ENCODE measurements at regions not wholly inside any gene's neighbourhood (a gene's known extent, or its start where the extent isn't known, plus 50 kb on each side); places are given as distances from the start of the nearest gene placed in this dataset.
"Not testable (repeated sequence)": the region's sequence is repeated elsewhere in the genome, so short reads cannot be mapped to it uniquely, and the experiment has no call there.

GRCh38 chr1:218494449-218494852, 149.3 kb downstream of the TGFB2 start:
- no peak for DNase-seq

DNA sequence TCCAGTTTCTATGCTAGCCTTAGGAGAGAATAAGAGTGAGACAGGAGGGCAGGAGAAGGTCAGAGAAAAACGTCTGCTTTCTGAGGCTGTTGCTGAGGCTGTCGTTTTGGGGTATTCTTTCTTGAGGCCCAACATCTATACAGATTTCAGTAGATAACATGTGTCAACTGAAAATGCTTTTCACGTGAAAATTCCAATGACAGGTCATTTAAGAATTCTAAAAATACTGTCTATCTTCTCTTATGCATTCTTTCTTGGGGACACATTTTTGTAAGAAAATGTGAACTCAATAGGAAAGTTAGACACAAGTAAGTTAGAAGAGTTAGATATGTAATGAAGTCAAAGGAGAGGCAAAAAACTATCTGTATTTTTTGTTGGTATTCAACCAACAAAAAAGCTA, 150.8 kb downstream of the TGFB2 start:
- no peak for DNase-seq

- DNase-seq = no peak
Observed at GRCh38 chr1:218496561-218496960, 151.4 kb downstream of the TGFB2 start.

DNA sequence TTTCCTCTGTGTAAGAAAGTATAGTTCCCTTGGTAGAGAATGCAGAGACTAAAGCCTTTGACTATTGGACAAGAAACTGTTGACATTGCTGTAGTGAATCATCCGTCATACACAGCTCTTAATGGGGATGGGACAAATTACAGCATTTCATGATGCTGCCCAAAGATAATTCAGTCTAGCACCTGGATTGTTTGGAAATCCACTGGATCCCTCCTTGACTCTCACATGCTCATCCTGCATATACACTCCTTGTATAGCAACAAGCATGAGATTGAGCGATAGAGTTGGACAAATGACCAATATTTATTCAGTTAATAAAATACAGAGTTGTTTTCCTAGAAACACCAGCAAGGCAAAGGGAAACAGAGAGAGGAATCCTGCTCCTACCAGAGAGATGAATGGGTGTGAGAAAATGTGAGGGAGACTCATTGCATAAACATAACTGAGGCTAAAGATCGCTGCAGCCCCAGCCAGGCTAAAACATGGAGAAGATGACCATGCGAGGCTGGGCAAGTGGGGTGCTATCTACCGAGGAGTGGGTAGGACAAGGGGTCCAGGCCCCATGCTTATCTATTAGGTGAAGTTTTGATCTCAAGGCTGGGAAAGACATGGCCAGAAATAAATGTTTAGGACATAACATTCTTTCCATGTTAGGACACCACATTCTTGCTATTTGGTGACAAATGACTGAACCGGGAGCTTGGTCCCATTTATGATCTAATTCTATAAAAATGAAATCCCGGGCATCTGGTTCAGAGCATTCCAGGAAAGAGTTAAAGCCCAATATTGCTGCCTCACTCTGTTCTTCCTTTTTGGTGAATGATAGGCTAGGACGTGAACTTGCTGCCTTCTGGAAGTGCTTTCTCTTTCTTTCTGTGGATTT, 153.2 kb downstream of the TGFB2 start:
- no peak for DNase-seq

GRCh38 chr1:218499011-218499691, 154.0 kb downstream of the TGFB2 start:
- no peak for DNase-seq

GRCh38 chr1:218499911-218500310, 154.8 kb downstream of the TGFB2 start:
- DNase-seq = no peak

- DNase-seq = no peak
Observed at GRCh38 chr1:218501161-218501560, 156.0 kb downstream of the TGFB2 start.

- DNase-seq = no peak
Observed at GRCh38 chr1:218502383-218502782, 157.2 kb downstream of the TGFB2 start.

- DNase-seq = no peak
Observed at GRCh38 chr1:218503102-218503501, 158.0 kb downstream of the TGFB2 start.

DNA sequence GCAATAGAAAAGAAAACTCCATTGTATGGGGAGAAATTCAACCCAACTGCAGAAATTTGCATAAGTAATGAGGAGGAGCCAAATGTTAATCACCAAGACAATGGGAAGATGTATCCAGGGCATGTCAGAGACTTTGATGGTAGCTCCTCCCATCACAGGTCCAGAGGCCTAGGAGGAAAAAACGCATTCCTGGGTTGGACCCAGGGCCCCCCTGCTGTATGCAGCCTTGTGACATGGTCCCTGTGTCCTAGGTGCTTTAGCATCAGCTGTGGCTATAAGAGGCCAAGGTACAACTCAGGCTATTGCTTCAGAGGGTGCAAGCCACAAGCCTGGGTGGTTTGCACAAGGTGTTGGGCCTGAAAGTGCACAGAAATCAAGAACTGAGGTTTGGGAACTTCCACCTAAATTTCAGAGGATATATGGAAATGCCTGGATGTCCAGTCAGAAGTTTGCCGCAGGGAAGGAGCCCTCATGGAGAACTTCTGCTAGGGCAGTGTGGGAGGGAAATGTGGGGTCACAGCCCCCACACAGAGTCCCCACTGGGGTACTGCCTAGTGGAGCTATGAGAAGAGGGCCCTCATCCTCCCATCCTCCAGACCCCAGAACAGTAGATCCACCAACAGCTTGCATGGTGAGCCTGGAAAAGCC, 162.3 kb downstream of the TGFB2 start:
- DNase-seq = no peak

- DNase-seq = no peak
Observed at GRCh38 chr1:218510153-218510772, 165.1 kb downstream of the TGFB2 start.

DNA sequence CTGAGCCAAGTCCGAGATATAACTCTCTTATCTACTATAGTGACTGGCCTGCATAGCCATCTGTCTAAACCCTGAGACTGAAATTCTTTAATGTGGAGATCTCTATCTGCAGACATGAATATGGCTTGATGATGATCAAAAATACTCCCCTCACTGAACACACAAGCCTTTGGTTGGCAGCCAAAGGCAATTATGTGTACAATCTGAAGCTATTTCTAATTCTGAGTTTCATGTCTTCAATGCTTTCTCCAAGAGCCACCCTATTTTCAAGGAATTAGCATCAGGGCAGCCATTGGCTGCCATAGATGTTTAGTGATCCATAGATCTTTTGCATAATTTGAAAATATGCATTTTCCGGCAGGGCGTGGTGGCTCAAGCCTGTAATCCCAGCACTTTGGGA, 168.2 kb downstream of the TGFB2 start:
- DNase-seq = no peak

GRCh38 chr1:218514689-218515088, 169.6 kb downstream of the TGFB2 start:
- DNase-seq = no peak

GRCh38 chr1:218516526-218516925, 171.4 kb downstream of the TGFB2 start:
- DNase-seq = no peak

- DNase-seq = no peak
Observed at GRCh38 chr1:218517459-218517858, 172.3 kb downstream of the TGFB2 start.

DNA sequence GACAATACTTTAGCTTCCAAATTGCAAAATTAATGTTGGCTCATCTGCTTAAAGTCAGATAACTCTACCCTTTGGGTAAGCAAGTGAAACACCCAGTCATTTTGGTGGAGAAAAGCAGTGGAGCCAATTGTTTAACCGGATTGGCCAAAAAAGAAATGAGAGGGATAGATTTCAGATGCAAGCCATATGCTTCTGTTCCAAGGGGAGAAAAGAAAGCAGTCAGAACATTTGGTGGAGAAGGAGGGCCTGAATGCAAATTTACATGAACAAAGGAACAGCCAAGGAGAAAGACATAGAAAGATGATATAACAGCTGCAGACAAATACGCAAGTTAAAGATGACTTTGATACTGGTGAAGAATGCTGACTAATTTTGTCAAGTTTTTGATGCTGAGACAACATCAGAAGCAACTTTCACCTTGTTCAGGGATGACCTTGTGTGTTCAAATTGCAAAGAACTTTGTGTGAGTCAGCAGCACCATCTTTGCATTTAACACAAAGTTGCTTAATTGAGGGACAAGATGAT, 173.1 kb downstream of the TGFB2 start:
- no peak for DNase-seq

DNA sequence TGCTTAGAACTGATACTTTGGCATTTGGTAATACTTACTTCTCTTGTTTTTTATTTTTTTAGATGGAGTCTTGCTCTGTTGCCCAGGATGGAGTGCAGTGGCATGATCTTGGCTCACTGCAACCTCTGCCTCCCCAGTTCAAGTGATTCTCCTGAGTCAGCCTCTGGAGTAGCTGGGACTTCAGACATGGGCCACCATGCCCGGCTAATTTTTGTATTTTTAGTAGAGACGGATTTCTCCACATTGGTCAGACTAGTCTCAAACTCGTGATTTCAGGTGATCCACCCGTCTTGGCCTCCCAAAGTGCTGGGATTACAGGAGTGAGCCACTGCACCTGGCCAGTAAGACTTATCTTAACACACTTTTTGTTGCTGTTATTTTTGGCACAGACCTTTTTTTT, 175.5 kb downstream of the TGFB2 start:
- not testable (repeated sequence) for DNase-seq

DNA sequence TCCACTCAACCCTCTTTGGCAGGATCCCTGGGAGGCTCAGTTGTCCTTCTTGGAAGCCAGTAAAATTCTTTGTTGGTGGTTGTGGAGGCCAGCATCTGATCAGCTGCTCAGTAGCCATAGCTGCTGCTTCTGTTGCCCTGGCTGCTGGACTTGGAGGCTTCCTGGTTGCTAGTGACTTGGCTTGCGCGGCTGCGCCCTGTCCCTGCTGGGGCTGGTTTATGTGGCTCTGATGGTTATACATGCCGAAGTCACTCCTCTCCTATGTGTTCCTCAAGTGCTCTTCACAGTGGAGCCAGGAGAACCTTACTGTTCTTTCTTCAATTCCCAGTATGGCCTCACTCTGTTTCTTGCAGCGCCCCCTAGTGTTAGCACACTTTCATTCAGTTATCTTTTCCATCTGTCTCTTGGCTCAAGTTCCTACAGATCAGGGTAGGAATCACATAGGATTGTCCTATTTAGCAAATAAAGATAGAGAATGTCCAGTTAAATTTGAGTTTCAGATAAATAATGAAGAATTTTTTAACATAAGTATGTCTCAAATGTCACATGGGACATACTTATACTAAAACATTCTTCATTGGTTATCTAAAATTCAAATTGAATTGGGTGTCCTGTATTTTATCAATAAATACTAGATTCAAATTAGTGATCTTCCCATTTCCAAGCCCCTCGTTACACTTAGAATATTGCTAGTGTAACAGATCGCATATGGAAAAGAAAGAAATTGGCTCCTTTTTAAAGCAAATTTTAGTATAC, 176.5 kb downstream of the TGFB2 start:
- peak; percentile 43 for DNase-seq

DNA sequence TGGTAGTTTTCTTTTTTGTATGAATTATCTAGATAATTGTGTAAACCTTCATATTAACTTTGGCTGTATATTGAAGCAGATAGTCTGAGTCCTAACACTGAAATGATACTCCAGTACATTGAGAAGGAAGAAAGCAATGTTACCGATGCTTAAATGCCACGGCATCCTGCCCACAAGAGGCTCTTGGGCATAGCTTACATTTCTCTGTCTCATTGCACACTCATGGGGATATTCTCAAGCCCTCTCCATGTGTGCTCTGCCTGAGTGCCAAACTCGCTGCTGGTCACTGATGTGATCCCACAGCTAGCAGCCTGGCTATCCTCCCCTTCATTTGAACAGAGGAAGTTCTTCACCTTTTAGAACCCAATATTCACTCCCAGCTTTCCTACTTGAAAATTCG, 179.4 kb downstream of the TGFB2 start:
- DNase-seq = no peak

DNA sequence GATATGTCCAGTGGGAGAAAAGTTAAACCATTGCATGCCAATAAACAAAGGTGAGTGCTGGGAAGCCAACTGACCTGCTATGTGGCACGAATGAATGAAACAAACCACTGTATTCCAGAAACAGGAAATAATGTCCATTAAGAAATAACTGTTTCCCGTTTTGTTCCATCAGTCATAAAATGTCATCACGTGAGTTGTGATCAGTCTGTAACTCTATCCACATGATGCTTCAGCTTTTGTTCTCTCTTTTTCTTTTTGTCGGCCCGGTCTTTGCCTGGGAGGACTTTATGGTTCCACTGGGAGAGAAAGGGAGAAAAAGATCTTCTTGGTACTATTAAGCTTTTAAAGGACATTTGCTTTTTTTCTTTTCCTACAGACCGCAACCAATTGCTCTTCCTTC, 179.9 kb downstream of the TGFB2 start:
- DNase-seq = no peak

DNA sequence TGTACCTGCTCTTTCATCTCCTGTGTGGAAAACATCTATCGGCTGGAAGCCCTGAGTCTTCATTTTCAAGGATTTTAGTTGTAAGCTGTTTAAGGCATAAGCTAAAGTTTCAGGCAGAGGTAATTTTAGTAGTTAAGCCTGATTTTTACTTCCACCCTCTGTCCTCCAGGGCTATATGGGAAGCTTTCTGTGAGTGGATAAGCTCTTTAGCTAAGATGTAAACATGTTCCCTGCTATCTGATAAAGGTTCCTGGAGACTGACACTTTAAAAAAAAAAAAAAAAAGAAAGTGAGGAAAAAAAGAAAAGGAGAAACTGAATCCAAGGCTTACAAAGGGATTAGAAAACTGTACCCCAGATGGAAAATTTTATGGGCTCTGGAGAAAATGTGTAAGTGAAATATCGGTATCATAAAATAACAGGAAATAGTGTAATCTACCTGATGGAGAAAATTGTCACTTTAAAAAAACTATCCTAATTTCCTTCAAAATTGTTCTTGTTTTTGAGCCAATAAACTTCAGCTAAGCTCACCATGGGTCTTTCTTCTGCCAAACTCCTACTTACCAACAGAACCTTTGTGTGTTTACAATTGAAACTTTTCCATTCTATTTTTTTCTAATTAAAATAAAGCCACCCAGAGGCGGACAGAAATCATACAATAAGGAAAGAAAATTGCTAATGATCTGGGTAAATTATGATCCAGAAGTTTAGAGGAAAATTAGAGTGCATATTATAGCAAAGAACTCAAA, 180.5 kb downstream of the TGFB2 start:
- no peak for DNase-seq

GRCh38 chr1:218526198-218526580, 181.1 kb downstream of the TGFB2 start:
- no peak for DNase-seq
